ENCODE measurements at regions not wholly inside any gene's neighbourhood (a gene's known extent, or its start where the extent isn't known, plus 50 kb on each side); places are given as distances from the start of the nearest gene placed in this dataset.

- TF ChIP-seq CTCF (conservative IDR thresholded peaks at IDR 0.05; ENCODE audit: low read depth, low read length) = no peak
- no peak overlapping the region for H3K4me3 ChIP-seq (ENCODE audit: low read depth, low read length)
- DNase-seq (ENCODE audit: low read depth) = no peak
These were observed 994.9 kb downstream of the ADGRL2 start for GRCh38 chr1:82795508-82796149.

- DNase-seq (ENCODE audit: low read depth) = no peak
- TF ChIP-seq CTCF (conservative IDR thresholded peaks at IDR 0.05; ENCODE audit: low read depth, low read length) = no peak
- H3K4me3 ChIP-seq (ENCODE audit: low read depth, low read length) = no peak overlapping the region
These were observed 991.4 kb downstream of the ADGRL2 start for GRCh38 chr1:82792151-82792550.

GRCh38 chr1:82790556-82790955 lies 989.8 kb downstream of the ADGRL2 start:
- no peak for TF ChIP-seq CTCF (conservative IDR thresholded peaks at IDR 0.05; ENCODE audit: low read depth, low read length)
- H3K4me3 ChIP-seq (ENCODE audit: low read depth, low read length) = no peak overlapping the region
- DNase-seq (ENCODE audit: low read depth) = no peak

- DNase-seq (ENCODE audit: low read depth) = no peak
- no peak overlapping the region for H3K4me3 ChIP-seq (ENCODE audit: low read depth, low read length)
- TF ChIP-seq CTCF (conservative IDR thresholded peaks at IDR 0.05; ENCODE audit: low read depth, low read length) = no peak
These were observed 987.9 kb downstream of the ADGRL2 start for GRCh38 chr1:82788660-82789059.

GRCh38 chr1:82788038-82788437 lies 987.3 kb downstream of the ADGRL2 start:
- no peak for DNase-seq (ENCODE audit: low read depth)
- TF ChIP-seq CTCF (conservative IDR thresholded peaks at IDR 0.05; ENCODE audit: low read depth, low read length) = no peak
- H3K4me3 ChIP-seq (ENCODE audit: low read depth, low read length) = no peak overlapping the region

DNA sequence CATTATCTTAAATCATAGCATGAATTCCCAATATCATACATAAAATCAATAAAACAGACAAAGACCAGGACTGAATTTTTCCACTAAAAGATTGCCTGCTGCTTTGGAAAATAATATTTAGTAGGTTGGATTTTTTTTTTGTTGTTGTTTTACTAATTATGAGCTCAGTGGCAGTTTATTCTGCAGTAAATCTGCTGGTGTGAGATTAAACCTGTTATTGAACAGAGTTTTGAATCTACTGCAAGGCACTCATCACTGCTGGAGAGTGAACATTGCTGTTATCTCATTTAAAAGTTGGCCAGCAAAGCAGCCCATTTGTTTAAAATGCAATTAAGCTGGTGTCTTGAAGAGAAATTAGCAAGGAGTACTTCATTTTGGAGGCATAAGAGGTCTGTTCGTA lies 986.1 kb downstream of the ADGRL2 start:
- no peak for TF ChIP-seq CTCF (conservative IDR thresholded peaks at IDR 0.05; ENCODE audit: low read depth, low read length)
- H3K4me3 ChIP-seq (ENCODE audit: low read depth, low read length) = no peak overlapping the region
- DNase-seq (ENCODE audit: low read depth) = no peak

- no peak for DNase-seq (ENCODE audit: low read depth)
- TF ChIP-seq CTCF (conservative IDR thresholded peaks at IDR 0.05; ENCODE audit: low read depth, low read length) = no peak
- H3K4me3 ChIP-seq (ENCODE audit: low read depth, low read length) = no peak overlapping the region
These were observed 984.6 kb downstream of the ADGRL2 start for GRCh38 chr1:82785268-82785790.
